ENCODE measurements at regions not wholly inside any gene's neighbourhood (a gene's known extent, or its start where the extent isn't known, plus 50 kb on each side); places are given as distances from the start of the nearest gene placed in this dataset.

- ChIA-PET CTCF (no interaction called here), POLR2A (no interaction called here)
- TF ChIP-seq TARDBP (IDR thresholded peaks at IDR 0.05), result no peak
- TF ChIP-seq BHLHE40 (IDR thresholded peaks at IDR 0.05; ENCODE audit: borderline replicate concordance), result no peak
- no peak for TF ChIP-seq FOXA1 (IDR thresholded peaks at IDR 0.05)
- no peak for TF ChIP-seq L3MBTL2 (conservative IDR thresholded peaks at IDR 0.05)
- TF ChIP-seq LEF1 (IDR thresholded peaks at IDR 0.05; ENCODE audit: borderline replicate concordance), result no peak
- TF ChIP-seq SP1 (IDR thresholded peaks at IDR 0.05), result no peak
- DNase-seq (ENCODE audit: extremely low spot score), result no peak
Observed at GRCh38 chr5:143536364-143536763, 132.9 kb upstream of the NR3C1 start.

GRCh38 chr5:143534761-143535154 lies 131.3 kb upstream of the NR3C1 start:
- CTCF ChIA-PET, result no interaction called here
- no peak for TF ChIP-seq NFRKB (IDR thresholded peaks at IDR 0.05)
- no peak for TF ChIP-seq ZNF384 (IDR thresholded peaks at IDR 0.05)
- no peak for TF ChIP-seq FOXK2 (IDR thresholded peaks at IDR 0.05)
- TF ChIP-seq LEF1 (IDR thresholded peaks at IDR 0.05; ENCODE audit: borderline replicate concordance), result no peak
- no peak for TF ChIP-seq TARDBP (IDR thresholded peaks at IDR 0.05)
- no peak for TF ChIP-seq ELF4 (IDR thresholded peaks at IDR 0.05)
- TF ChIP-seq HDGF (IDR thresholded peaks at IDR 0.05; ENCODE audit: borderline replicate concordance), result no peak
- no peak for TF ChIP-seq L3MBTL2 (conservative IDR thresholded peaks at IDR 0.05)
- TF ChIP-seq BHLHE40 (IDR thresholded peaks at IDR 0.05; ENCODE audit: borderline replicate concordance), result no peak
- TF ChIP-seq SP1 (IDR thresholded peaks at IDR 0.05), result no peak
- no peak for TF ChIP-seq FOXM1 (IDR thresholded peaks at IDR 0.05; ENCODE audit: borderline replicate concordance)
- TF ChIP-seq FOXA1 (IDR thresholded peaks at IDR 0.05), result no peak
- no peak for TF ChIP-seq CTBP1 (IDR thresholded peaks at IDR 0.05; ENCODE audit: borderline replicate concordance)
- TF ChIP-seq SUZ12 (IDR thresholded peaks at IDR 0.05), result no peak
- POLR2A ChIA-PET, result no interaction called here
- DNase-seq (ENCODE audit: extremely low spot score), result no peak

GRCh38 chr5:143533978-143534760 lies 130.7 kb upstream of the NR3C1 start:
- no peak for DNase-seq (ENCODE audit: extremely low spot score)
- TF ChIP-seq TARDBP (IDR thresholded peaks at IDR 0.05) (no peak), ARNT (IDR thresholded peaks at IDR 0.05) (no peak), SUZ12 (IDR thresholded peaks at IDR 0.05) (no peak)
- POLR2A ChIA-PET, result no interaction called here
- CTCF ChIA-PET, result no interaction called here

- ChIA-PET CTCF (no interaction called here), POLR2A (no interaction called here)
- DNase-seq (ENCODE audit: extremely low spot score), result no peak
- TF ChIP-seq BHLHE40 (IDR thresholded peaks at IDR 0.05; ENCODE audit: borderline replicate concordance) (no peak), SUZ12 (IDR thresholded peaks at IDR 0.05) (no peak), SP1 (IDR thresholded peaks at IDR 0.05) (no peak), HDGF (IDR thresholded peaks at IDR 0.05; ENCODE audit: borderline replicate concordance) (no peak), LEF1 (IDR thresholded peaks at IDR 0.05; ENCODE audit: borderline replicate concordance) (no peak), ZNF384 (IDR thresholded peaks at IDR 0.05) (no peak), NFRKB (IDR thresholded peaks at IDR 0.05) (no peak)
Observed at GRCh38 chr5:143533475-143533874, 130.0 kb upstream of the NR3C1 start.

GRCh38 chr5:143527808-143528207 lies 124.3 kb upstream of the NR3C1 start:
- ChIA-PET CTCF (no interaction called here), POLR2A (no interaction called here)
- TF ChIP-seq ZNF384 (IDR thresholded peaks at IDR 0.05) (no peak), PKNOX1 (IDR thresholded peaks at IDR 0.05) (no peak), TARDBP (IDR thresholded peaks at IDR 0.05) (no peak), SP1 (IDR thresholded peaks at IDR 0.05) (no peak), SUZ12 (IDR thresholded peaks at IDR 0.05) (no peak), L3MBTL2 (conservative IDR thresholded peaks at IDR 0.05) (no peak), FOXK2 (IDR thresholded peaks at IDR 0.05) (no peak), BHLHE40 (IDR thresholded peaks at IDR 0.05; ENCODE audit: borderline replicate concordance) (no peak), FOXA1 (IDR thresholded peaks at IDR 0.05) (no peak), HDGF (IDR thresholded peaks at IDR 0.05; ENCODE audit: borderline replicate concordance) (no peak), ARNT (IDR thresholded peaks at IDR 0.05) (no peak), FOXM1 (IDR thresholded peaks at IDR 0.05; ENCODE audit: borderline replicate concordance) (no peak), CTBP1 (IDR thresholded peaks at IDR 0.05; ENCODE audit: borderline replicate concordance) (no peak), NFRKB (IDR thresholded peaks at IDR 0.05) (no peak), ELF4 (IDR thresholded peaks at IDR 0.05) (no peak), LEF1 (IDR thresholded peaks at IDR 0.05; ENCODE audit: borderline replicate concordance) (no peak)
- DNase-seq (ENCODE audit: extremely low spot score), result no peak

- TF ChIP-seq PKNOX1 (IDR thresholded peaks at IDR 0.05) (no peak), ZNF384 (IDR thresholded peaks at IDR 0.05) (no peak), BHLHE40 (IDR thresholded peaks at IDR 0.05; ENCODE audit: borderline replicate concordance) (no peak), TARDBP (IDR thresholded peaks at IDR 0.05) (no peak), L3MBTL2 (conservative IDR thresholded peaks at IDR 0.05) (no peak), FOXA1 (IDR thresholded peaks at IDR 0.05) (no peak), CTBP1 (IDR thresholded peaks at IDR 0.05; ENCODE audit: borderline replicate concordance) (no peak), ARNT (IDR thresholded peaks at IDR 0.05) (no peak), NFRKB (IDR thresholded peaks at IDR 0.05) (no peak), LEF1 (IDR thresholded peaks at IDR 0.05; ENCODE audit: borderline replicate concordance) (no peak), FOXM1 (IDR thresholded peaks at IDR 0.05; ENCODE audit: borderline replicate concordance) (no peak), ELF4 (IDR thresholded peaks at IDR 0.05) (no peak), SP1 (IDR thresholded peaks at IDR 0.05) (no peak), HDGF (IDR thresholded peaks at IDR 0.05; ENCODE audit: borderline replicate concordance) (no peak)
- DNase-seq (ENCODE audit: extremely low spot score), result no peak
- CTCF ChIA-PET, result no interaction called here
- POLR2A ChIA-PET, result no interaction called here
Observed at GRCh38 chr5:143525176-143525575, 121.7 kb upstream of the NR3C1 start.
